ENCODE measurements at regions not wholly inside any gene's neighbourhood (a gene's known extent, or its start where the extent isn't known, plus 50 kb on each side); places are given as distances from the start of the nearest gene placed in this dataset.

- Mint-ChIP-seq H3K36me3 (ENCODE audit: low read depth) (no peaks in the 10 kb centered on the region), H3K4me1 (no peaks in the 10 kb centered on the region), H3K4me3 (no peak overlapping the region), H3K27ac (ENCODE audit: unreplicated experiment) (no peak overlapping the region), H3K27me3 (ENCODE audit: low read depth) (no peaks in the 10 kb centered on the region), H3K9me3 (peaks cover 3% of the 10 kb centered on the region)
- no peak for TF ChIP-seq CTCF (conservative IDR thresholded peaks at IDR 0.05)
- DNase-seq (ENCODE audit: low read depth, low spot score): no peak
Observed at GRCh38 chr13:46961719-46962118, 64.9 kb upstream of the HTR2A start.

GRCh38 chr13:46953941-46954340, 57.1 kb upstream of the HTR2A start:
- H3K36me3 Mint-ChIP-seq (ENCODE audit: low read depth): no peaks in the 10 kb centered on the region
- no peaks in the 10 kb centered on the region for H3K4me1 Mint-ChIP-seq
- TF ChIP-seq CTCF (conservative IDR thresholded peaks at IDR 0.05): no peak
- no peak overlapping the region for H3K27ac Mint-ChIP-seq (ENCODE audit: unreplicated experiment)
- no peak for DNase-seq (ENCODE audit: low read depth, low spot score)
- peaks cover 2% of the 10 kb centered on the region for H3K9me3 Mint-ChIP-seq
- no peak overlapping the region for H3K4me3 Mint-ChIP-seq
- H3K27me3 Mint-ChIP-seq (ENCODE audit: low read depth): no peaks in the 10 kb centered on the region

- no peak for TF ChIP-seq CTCF (conservative IDR thresholded peaks at IDR 0.05)
- Mint-ChIP-seq H3K36me3 (ENCODE audit: low read depth) (no peaks in the 10 kb centered on the region), H3K4me3 (no peak overlapping the region), H3K9me3 (peaks cover 2% of the 10 kb centered on the region), H3K4me1 (no peaks in the 10 kb centered on the region), H3K27ac (ENCODE audit: unreplicated experiment) (no peak overlapping the region), H3K27me3 (ENCODE audit: low read depth) (no peaks in the 10 kb centered on the region)
- no peak for DNase-seq (ENCODE audit: low read depth, low spot score)
Observed at GRCh38 chr13:46953331-46953730, 56.5 kb upstream of the HTR2A start.

GRCh38 chr13:46951516-46951915, 54.7 kb upstream of the HTR2A start:
- Mint-ChIP-seq H3K4me3 (no peak overlapping the region), H3K27ac (ENCODE audit: unreplicated experiment) (no peak overlapping the region), H3K36me3 (ENCODE audit: low read depth) (no peaks in the 10 kb centered on the region), H3K4me1 (no peaks in the 10 kb centered on the region), H3K27me3 (ENCODE audit: low read depth) (no peaks in the 10 kb centered on the region), H3K9me3 (peaks cover 2% of the 10 kb centered on the region)
- no peak for TF ChIP-seq CTCF (conservative IDR thresholded peaks at IDR 0.05)
- no peak for DNase-seq (ENCODE audit: low read depth, low spot score)

- H3K36me3 Mint-ChIP-seq (ENCODE audit: low read depth): peaks cover 5% of the 10 kb centered on the region
- no peak for TF ChIP-seq CTCF (conservative IDR thresholded peaks at IDR 0.05)
- no peak overlapping the region for H3K27ac Mint-ChIP-seq (ENCODE audit: unreplicated experiment)
- H3K4me3 Mint-ChIP-seq: no peak overlapping the region
- no peaks in the 10 kb centered on the region for H3K27me3 Mint-ChIP-seq (ENCODE audit: low read depth)
- peaks cover 6% of the 10 kb centered on the region for H3K9me3 Mint-ChIP-seq
- H3K4me1 Mint-ChIP-seq: no peaks in the 10 kb centered on the region
- no peak for DNase-seq (ENCODE audit: low read depth, low spot score)
Observed at GRCh38 chr13:46949211-46949610, 52.4 kb upstream of the HTR2A start.

GRCh38 chr13:46948338-46948737, 51.5 kb upstream of the HTR2A start:
- DNase-seq (ENCODE audit: low read depth, low spot score): no peak
- H3K27me3 Mint-ChIP-seq (ENCODE audit: low read depth): no peaks in the 10 kb centered on the region
- H3K9me3 Mint-ChIP-seq: peaks cover 13% of the 10 kb centered on the region
- H3K4me3 Mint-ChIP-seq: no peak overlapping the region
- no peak for TF ChIP-seq CTCF (conservative IDR thresholded peaks at IDR 0.05)
- H3K36me3 Mint-ChIP-seq (ENCODE audit: low read depth): peaks cover 5% of the 10 kb centered on the region
- H3K27ac Mint-ChIP-seq (ENCODE audit: unreplicated experiment): no peak overlapping the region
- H3K4me1 Mint-ChIP-seq: no peaks in the 10 kb centered on the region

Measured in neural crest cell (in vitro differentiated cells).